ENCODE measurements at regions not wholly inside any gene's neighbourhood (a gene's known extent, or its start where the extent isn't known, plus 50 kb on each side); places are given as distances from the start of the nearest gene placed in this dataset.

GRCh38 chr4:157509341-157509740, 288.8 kb downstream of the GRIA2 start:
- Histone ChIP-seq H3K27ac (replicated peaks) (no peak overlapping the region), H3K4me3 (replicated peaks; ENCODE audit: insufficient read depth, low read length) (no peak overlapping the region), H3K27me3 (ENCODE audit: insufficient read depth, poor library complexity, severe bottlenecking) (no peaks in the 10 kb centered on the region)
- DNase-seq (ENCODE audit: low read depth in 1 of 2, low spot score in 1 of 2), result no peak
- TF ChIP-seq CTCF (IDR thresholded peaks at IDR 0.05; ENCODE audit: insufficient read depth, low read length), result no peak

- Histone ChIP-seq H3K4me3 (replicated peaks; ENCODE audit: insufficient read depth, low read length) (no peak overlapping the region), H3K27me3 (ENCODE audit: insufficient read depth, poor library complexity, severe bottlenecking) (no peaks in the 10 kb centered on the region), H3K27ac (replicated peaks) (no peak overlapping the region)
- no peak for DNase-seq (ENCODE audit: low read depth in 1 of 2, low spot score in 1 of 2)
- TF ChIP-seq POLR2AphosphoS5 (IDR thresholded peaks at IDR 0.05; ENCODE audit: low read depth) (no peak), SPI1 (IDR thresholded peaks at IDR 0.05; ENCODE audit: borderline replicate concordance, low read depth) (no peak), GABPA (IDR thresholded peaks at IDR 0.05; ENCODE audit: low read depth) (no peak), CTCF (IDR thresholded peaks at IDR 0.05; ENCODE audit: insufficient read depth, low read length) (no peak), REST (IDR thresholded peaks at IDR 0.05; ENCODE audit: insufficient replicate concordance, low read depth) (no peak)
Measured at GRCh38 chr4:157502656-157503055, 282.1 kb downstream of the GRIA2 start.

GRCh38 chr4:157459785-157460184, 239.3 kb downstream of the GRIA2 start:
- DNase-seq (ENCODE audit: low read depth in 1 of 2, low spot score in 1 of 2), result no peak
- no peak overlapping the region for H3K4me3 ChIP-seq (replicated peaks; ENCODE audit: insufficient read depth, low read length)
- TF ChIP-seq POLR2AphosphoS5 (IDR thresholded peaks at IDR 0.05; ENCODE audit: low read depth) (no peak), CTCF (IDR thresholded peaks at IDR 0.05; ENCODE audit: insufficient read depth, low read length) (no peak), SPI1 (IDR thresholded peaks at IDR 0.05; ENCODE audit: borderline replicate concordance, low read depth) (no peak), REST (IDR thresholded peaks at IDR 0.05; ENCODE audit: insufficient replicate concordance, low read depth) (no peak), GABPA (IDR thresholded peaks at IDR 0.05; ENCODE audit: low read depth) (no peak)
- no peaks in the 10 kb centered on the region for H3K27me3 ChIP-seq (ENCODE audit: insufficient read depth, poor library complexity, severe bottlenecking)
- H3K27ac ChIP-seq (replicated peaks), result no peak overlapping the region

- H3K27me3 ChIP-seq (ENCODE audit: insufficient read depth, poor library complexity, severe bottlenecking), result no peaks in the 10 kb centered on the region
- TF ChIP-seq POLR2AphosphoS5 (IDR thresholded peaks at IDR 0.05; ENCODE audit: low read depth), result no peak
- TF ChIP-seq GABPA (IDR thresholded peaks at IDR 0.05; ENCODE audit: low read depth), result no peak
- TF ChIP-seq SPI1 (IDR thresholded peaks at IDR 0.05; ENCODE audit: borderline replicate concordance, low read depth), result no peak
- TF ChIP-seq REST (IDR thresholded peaks at IDR 0.05; ENCODE audit: insufficient replicate concordance, low read depth), result no peak
- TF ChIP-seq CTCF (IDR thresholded peaks at IDR 0.05; ENCODE audit: insufficient read depth, low read length), result no peak
- no peak for DNase-seq (ENCODE audit: low read depth in 1 of 2, low spot score in 1 of 2)
- H3K4me3 ChIP-seq (replicated peaks; ENCODE audit: insufficient read depth, low read length), result no peak overlapping the region
- no peak overlapping the region for H3K27ac ChIP-seq (replicated peaks)
Measured at GRCh38 chr4:157447195-157447594, 226.7 kb downstream of the GRIA2 start.

Data from HL-60 (cell line).